HG03045 (cell line): ENCODE measurements at regions not wholly inside any gene's neighbourhood (a gene's known extent, or its start where the extent isn't known, plus 50 kb on each side); places are given as distances from the start of the nearest gene placed in this dataset.
"Not testable (repeated sequence)": the region's sequence is repeated elsewhere in the genome, so short reads cannot be mapped to it uniquely, and the experiment has no call there.

Experiments used
- ATAC-seq: cut with Tn5 transposase; IDR thresholded peaks from one replicate; pipeline ENCODE4 v1.9.1; 2021; ENCODE audit warnings: mild to moderate bottlenecking, moderate library complexity; ENCODE audit not compliant: unreplicated experiment

- ATAC-seq: peak; percentile 57
Measured at GRCh38 chr7:3094701-3095445, 51.2 kb upstream of the CARD11 start.

- ATAC-seq: no peak
Measured at GRCh38 chr7:3097734-3098133, 54.1 kb upstream of the CARD11 start.

- no peak for ATAC-seq
Measured at GRCh38 chr7:3102159-3102558, 58.5 kb upstream of the CARD11 start.

DNA sequence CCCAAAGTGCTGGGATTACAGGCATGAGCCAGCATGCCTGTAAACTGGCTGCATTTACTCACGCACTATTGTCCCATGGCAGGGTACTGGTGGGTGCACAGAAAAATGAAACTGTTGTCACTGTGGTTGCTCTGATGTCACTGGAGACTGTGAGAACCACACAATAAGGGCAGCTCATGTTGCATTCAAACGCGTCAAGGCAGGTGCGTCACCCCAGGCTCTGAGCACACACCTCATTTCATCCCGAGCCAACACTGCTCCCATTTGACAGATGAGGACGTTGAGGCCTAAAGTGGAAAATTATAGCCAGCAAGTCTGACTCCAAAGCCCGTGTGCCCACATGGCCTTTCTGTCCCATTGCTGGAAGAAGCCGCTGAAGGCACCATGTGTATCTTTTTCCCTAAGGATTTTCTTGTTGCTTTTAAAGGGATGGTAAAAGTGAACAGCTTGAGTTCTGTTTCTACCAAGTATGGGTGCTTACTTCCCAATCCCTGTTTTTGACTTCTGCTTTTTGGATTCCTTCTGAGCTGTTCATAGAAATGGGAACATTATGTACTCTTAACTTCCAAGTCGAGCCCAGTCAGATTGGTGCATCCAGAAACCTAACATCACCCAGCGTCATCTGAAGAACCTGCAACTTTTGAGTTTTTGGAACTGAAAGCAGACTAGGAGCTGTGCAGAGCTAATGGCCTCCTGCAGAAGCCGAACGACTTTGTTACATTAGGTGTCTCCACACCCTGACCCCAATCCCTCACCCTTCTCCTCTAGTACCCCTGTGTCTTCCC, 60.1 kb upstream of the CARD11 start:
- ATAC-seq: no peak

- ATAC-seq: no peak
Measured at GRCh38 chr7:3105856-3106255, 62.2 kb upstream of the CARD11 start.

DNA sequence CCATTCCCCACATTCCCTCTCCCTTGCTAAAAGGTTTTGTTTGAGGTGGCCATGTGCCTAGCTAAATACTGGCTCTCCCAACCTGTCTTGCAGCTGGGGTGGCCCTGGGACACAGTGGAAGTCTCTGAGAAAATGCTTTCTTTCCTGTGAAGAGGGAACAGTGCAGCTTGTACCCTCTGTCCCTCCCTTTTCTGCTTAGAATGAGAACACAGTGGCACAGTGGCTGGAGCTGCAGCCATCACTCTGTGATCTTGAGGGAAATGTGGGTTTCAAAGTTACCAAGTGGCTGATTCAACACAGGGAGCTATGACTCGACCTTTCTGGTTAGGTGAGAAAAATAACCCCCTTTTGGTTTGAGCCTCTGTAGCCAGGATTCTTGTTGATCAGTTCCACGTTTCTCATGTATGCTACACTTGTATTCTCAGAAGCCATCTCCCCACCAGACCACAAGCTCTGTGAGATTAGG, 62.7 kb upstream of the CARD11 start:
- ATAC-seq: no peak

GRCh38 chr7:3107228-3107763, 63.6 kb upstream of the CARD11 start:
- no peak for ATAC-seq

GRCh38 chr7:3107889-3108570, 64.4 kb upstream of the CARD11 start:
- ATAC-seq: no peak

- no peak for ATAC-seq
Measured at GRCh38 chr7:3109311-3109915, 65.7 kb upstream of the CARD11 start.

- no peak for ATAC-seq
Measured at GRCh38 chr7:3112479-3113134, 68.9 kb upstream of the CARD11 start.

- ATAC-seq: no peak
Measured at GRCh38 chr7:3114917-3115316, 71.2 kb upstream of the CARD11 start.

DNA sequence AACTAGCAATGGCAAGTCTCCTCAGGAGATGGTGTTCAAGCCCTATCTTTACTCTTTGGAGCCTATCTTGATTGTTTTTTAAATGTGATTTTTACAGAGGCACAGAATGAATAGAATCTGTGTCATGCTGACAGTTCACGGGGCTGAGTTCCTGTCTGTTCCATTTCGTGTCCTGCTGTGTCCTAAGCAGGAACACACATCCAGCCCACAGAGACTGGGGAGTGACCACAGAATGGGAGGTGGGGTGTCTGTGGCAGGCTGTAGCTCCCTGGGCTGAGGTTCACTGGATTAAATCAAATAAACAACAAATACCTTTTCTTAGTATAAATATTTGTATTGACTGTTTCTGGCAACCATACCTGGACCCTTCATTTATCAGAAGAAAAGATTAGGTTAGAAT, 73.4 kb upstream of the CARD11 start:
- ATAC-seq: no peak

DNA sequence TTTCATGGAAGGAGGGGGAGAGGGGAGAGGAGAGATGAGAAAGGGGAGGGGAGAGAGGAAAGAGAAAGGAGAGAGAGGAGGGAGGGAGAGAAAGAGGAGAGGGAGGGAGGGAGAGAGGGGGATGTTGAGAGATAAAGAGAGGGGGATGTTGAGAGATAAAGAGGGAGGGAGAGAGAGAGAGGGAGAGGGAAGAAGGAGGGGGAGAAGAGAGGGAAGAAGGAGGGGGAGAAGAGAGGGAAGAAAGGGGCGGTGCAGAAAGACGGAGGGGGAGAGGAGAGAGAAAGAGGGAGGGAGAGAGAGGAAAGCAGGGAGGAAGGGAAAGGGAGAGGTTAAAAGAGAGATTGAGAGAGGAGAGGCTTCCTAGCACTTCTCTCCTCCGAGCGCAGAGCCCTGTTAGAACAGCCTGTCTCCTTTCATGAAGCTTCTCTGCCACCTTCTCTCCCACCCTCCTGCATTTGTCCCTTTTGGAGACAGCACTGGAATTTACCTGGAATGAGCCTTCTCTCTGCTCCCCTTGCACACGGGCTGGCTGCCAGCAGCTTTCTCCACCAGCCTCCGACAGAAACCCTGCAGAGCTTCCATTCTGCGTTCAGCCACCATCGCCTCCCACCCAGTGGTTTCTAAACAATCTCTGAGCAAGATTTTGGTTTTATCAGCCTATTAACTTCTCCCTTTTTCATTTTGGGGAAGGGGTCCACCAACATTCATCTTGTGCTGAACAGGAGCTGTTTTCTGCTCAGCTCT, 74.0 kb upstream of the CARD11 start:
- no peak for ATAC-seq

DNA sequence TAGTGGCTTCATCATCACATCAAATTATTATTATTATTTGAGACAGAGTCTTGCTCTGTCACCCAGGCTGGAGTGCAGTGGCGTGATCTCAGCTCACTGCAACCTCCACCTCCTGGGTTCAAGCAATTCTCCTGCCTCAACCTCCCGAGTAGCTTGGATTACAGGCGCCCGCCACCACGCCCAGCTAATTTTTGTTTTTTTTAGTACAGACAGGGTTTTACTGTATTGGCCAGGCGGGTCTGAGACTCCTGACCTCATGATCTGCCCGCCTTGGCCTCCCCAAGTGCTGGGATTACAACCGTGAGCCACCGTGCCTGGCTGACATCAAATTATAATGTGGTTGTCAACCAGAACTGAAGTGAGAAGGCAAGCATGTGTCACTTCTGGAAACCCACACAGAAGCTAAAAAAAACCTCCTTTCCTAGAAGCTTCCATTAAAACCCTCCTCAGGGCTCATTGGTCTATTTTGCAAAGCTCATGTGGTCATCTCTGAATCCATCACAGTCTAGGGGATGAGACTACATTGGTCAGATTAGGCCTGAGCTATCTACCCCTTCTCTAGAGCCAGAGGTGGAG, 75.8 kb upstream of the CARD11 start:
- ATAC-seq: not testable (repeated sequence)

DNA sequence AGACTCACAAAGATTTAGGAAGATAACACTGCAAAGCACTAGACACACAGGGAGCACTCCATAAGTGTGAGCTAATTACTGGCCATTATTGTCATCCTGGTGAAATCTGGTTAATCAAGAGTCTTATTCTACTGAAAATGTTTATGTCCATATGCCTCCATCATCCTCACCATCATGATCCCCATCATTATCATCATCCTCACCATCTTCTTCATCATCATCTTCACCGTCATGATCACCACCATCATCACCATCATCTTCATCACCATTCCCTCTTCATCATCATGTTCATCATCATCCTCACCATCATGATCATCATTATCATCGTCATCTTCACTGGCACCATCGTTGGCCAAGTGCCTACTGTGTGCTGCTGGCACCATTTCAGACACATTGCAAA, 76.3 kb upstream of the CARD11 start:
- ATAC-seq: no peak

DNA sequence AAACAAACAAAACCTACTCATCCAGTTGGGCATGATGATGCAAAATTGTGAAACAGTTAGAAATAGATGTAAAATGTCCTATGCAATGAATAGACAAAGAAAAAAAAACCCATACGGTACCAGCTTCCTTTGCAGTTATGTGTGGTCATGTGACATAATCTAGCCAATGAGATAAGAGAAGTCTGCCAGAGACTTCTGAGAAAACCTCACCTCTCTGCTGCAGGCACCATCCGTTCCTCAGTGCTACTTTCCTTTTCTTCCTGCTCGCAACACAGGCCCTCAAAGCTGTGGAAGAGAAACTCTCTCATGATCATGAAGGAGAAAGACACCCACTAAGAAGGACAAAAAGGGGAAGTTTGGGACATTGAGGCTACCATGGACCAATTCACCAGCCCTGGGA, 76.8 kb upstream of the CARD11 start:
- ATAC-seq: no peak

- ATAC-seq: no peak
Measured at GRCh38 chr7:3128857-3129490, 85.3 kb upstream of the CARD11 start.

GRCh38 chr7:3133811-3134385, 90.2 kb upstream of the CARD11 start:
- no peak for ATAC-seq

DNA sequence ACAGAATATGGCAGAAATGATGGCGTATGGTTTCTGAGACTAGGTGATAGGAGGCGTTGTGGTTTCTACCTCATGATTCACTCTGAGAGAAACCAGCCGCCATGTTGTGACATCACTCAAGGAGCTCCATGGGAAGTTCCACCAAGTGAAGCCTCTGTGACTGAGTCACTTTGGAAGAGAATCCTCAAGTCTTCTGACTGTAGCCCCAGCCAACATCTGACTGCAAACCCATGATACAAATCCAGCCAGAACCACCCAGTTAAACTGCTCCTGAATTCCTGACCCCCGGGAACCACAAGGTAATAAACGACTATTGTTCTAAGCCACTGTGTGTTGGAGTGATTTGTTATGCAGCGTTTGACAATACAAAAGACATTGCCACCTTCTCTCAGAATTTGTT, 91.1 kb upstream of the CARD11 start:
- no peak for ATAC-seq
